WTC11 (cell line): ENCODE measurements at regions not wholly inside any gene's neighbourhood (a gene's known extent, or its start where the extent isn't known, plus 50 kb on each side); places are given as distances from the start of the nearest gene placed in this dataset.

ENCODE experiments used
- ATAC-seq: fragments of 200-7000 bp; cut with Tn5 transposase; 2 replicates; pipeline ENCODE4 v1.10.0; 2021; ENCODE audit warnings: mild to moderate bottlenecking, moderate library complexity
- CTCF ChIA-PET: fragments of 300-600 bp; sonication (Branson Sonifier 250); formaldehyde crosslinking; loops from one replicate; lab custom pipeline; 2021; ENCODE audit warnings: antibody characterized with exemption; lab: Charles Lee
- POLR2A ChIA-PET: fragments of 350-600 bp; sonication (Branson Sonifier 250); formaldehyde crosslinking; loops from one replicate; lab custom pipeline; 2021; ENCODE audit warnings: antibody characterized with exemption; lab: Charles Lee
- DNase-seq: peaks from one replicate; pipeline ENCODE4 v3.0.0; 2021; ENCODE audit warnings: low spot score
- H3K27ac Mint-ChIP-seq: 2 replicates; pipeline ENCODE4 v1.8.0; 2021; ENCODE audit warnings: mixed read lengths
- H3K27me3 Mint-ChIP-seq: 2 replicates; pipeline ENCODE4 v1.8.0; 2021; ENCODE audit warnings: low read depth, mild to moderate bottlenecking, moderate library complexity, mixed read lengths
- H3K36me3 Mint-ChIP-seq: 2 replicates; pipeline ENCODE4 v1.8.0; 2021; ENCODE audit warnings: mixed read lengths
- H3K4me1 Mint-ChIP-seq: 2 replicates; pipeline ENCODE4 v1.8.0; 2022; ENCODE audit warnings: mixed read lengths
- H3K4me3 Mint-ChIP-seq: 2 replicates; pipeline ENCODE4 v1.8.0; 2021; ENCODE audit warnings: mild to moderate bottlenecking, moderate library complexity, mixed read lengths
- H3K9me3 Mint-ChIP-seq: 2 replicates; pipeline ENCODE4 v1.8.0; 2021; ENCODE audit warnings: mixed read lengths
- AFF4 ChIP-seq: sonication (generic); formaldehyde crosslinking; IDR thresholded peaks from 2 replicates; pipeline ENCODE4 v1.8.1; 2023; ENCODE audit warnings: mild to moderate bottlenecking, missing genetic modification reagents, borderline replicate concordance
- ATF1 ChIP-seq: sonication (generic); formaldehyde crosslinking; IDR thresholded peaks from 2 replicates; pipeline ENCODE4 v1.8.1; 2023; ENCODE audit warnings: mild to moderate bottlenecking, moderate library complexity, missing genetic modification reagents
- FOXP4 ChIP-seq: sonication (generic); formaldehyde crosslinking; IDR thresholded peaks from 2 replicates; pipeline ENCODE4 v1.8.0; 2022; ENCODE audit warnings: mild to moderate bottlenecking, missing genetic modification reagents
- IRF1 ChIP-seq: sonication (generic); formaldehyde crosslinking; IDR thresholded peaks from 2 replicates; pipeline ENCODE4 v1.8.0; 2023; ENCODE audit warnings: missing genetic modification reagents
- MAX ChIP-seq: sonication (generic); formaldehyde crosslinking; IDR thresholded peaks from 2 replicates; pipeline ENCODE4 v1.8.0; 2022; ENCODE audit warnings: mild to moderate bottlenecking, missing genetic modification reagents
- NR1H2 ChIP-seq: sonication (generic); formaldehyde crosslinking; IDR thresholded peaks from 2 replicates; pipeline ENCODE4 v1.9.0; 2021; ENCODE audit warnings: mild to moderate bottlenecking, moderate library complexity, missing genetic modification reagents
- PREB ChIP-seq: sonication (generic); formaldehyde crosslinking; IDR thresholded peaks from 2 replicates; pipeline ENCODE4 v1.8.1; 2022; ENCODE audit warnings: mild to moderate bottlenecking, missing genetic modification reagents, moderate library complexity, borderline replicate concordance
- PRRX2 ChIP-seq: fragments of 250-450 bp; sonication (Bioruptor Pico); IDR thresholded peaks from 2 replicates; pipeline ENCODE4 v1.8.0; 2021; ENCODE audit warnings: mild to moderate bottlenecking
- RELA ChIP-seq: sonication (generic); formaldehyde crosslinking; IDR thresholded peaks from 2 replicates; pipeline ENCODE4 v1.8.1; 2022; ENCODE audit warnings: missing genetic modification reagents, mild to moderate bottlenecking, borderline replicate concordance
- ZBTB21 ChIP-seq: sonication (generic); formaldehyde crosslinking; IDR thresholded peaks from 2 replicates; pipeline ENCODE4 v1.8.1; 2023; ENCODE audit warnings: mild to moderate bottlenecking, missing genetic modification reagents, borderline replicate concordance
- ZNF317 ChIP-seq: sonication (generic); formaldehyde crosslinking; IDR thresholded peaks from 2 replicates; pipeline ENCODE4 v1.8.1; 2023; ENCODE audit warnings: low read depth, mild to moderate bottlenecking, moderate library complexity, missing genetic modification reagents, borderline replicate concordance
- ZNF425 ChIP-seq: fragments of 250-450 bp; sonication (Bioruptor Pico); conservative IDR thresholded peaks from 2 replicates; pipeline ENCODE4 v1.9.0; 2021; ENCODE audit warnings: mild to moderate bottlenecking
- ZNF671 ChIP-seq: fragments of 250-450 bp; sonication (Bioruptor Pico); IDR thresholded peaks from 2 replicates; pipeline ENCODE4 v1.8.0; 2021; ENCODE audit warnings: mild to moderate bottlenecking

- ATAC-seq (no peak), DNase-seq (no peak)
- H3K27ac Mint-ChIP-seq = no peak overlapping the region
- no peaks in the 10 kb centered on the region for H3K9me3 Mint-ChIP-seq
- CTCF ChIA-PET = interaction anchor here (0.6 to 1.8 kb wide), 19 partner anchors 9 to 545 kb away, joined by 3 to 41 read pairs (median 5); partner anchors contain the start of genes PCDH8 and SUGT1
- no peak overlapping the region for H3K4me3 Mint-ChIP-seq
- peaks cover 45% of the 10 kb centered on the region for H3K27me3 Mint-ChIP-seq
- no peak for TF ChIP-seq PRRX2 (CRISPR knock-in tag)
- H3K36me3 Mint-ChIP-seq = no peaks in the 10 kb centered on the region
- H3K4me1 Mint-ChIP-seq = no peaks in the 10 kb centered on the region
- POLR2A ChIA-PET = no interaction called here
These were observed 169.4 kb downstream of the OLFM4 start for GRCh38 chr13:53198017-53198416.

GRCh38 chr13:53198736-53199135 lies 170.1 kb downstream of the OLFM4 start:
- no peak for TF ChIP-seq AFF4 (CRISPR knock-in tag)
- TF ChIP-seq ZNF671 (CRISPR knock-in tag) = no peak
- TF ChIP-seq ATF1 (CRISPR knock-in tag) = no peak
- TF ChIP-seq ZBTB21 (CRISPR knock-in tag) = no peak
- no peak for TF ChIP-seq IRF1 (CRISPR knock-in tag)
- TF ChIP-seq RELA (CRISPR knock-in tag) = no peak
- no peak for TF ChIP-seq ZNF425 (CRISPR knock-in tag)
- TF ChIP-seq MAX (CRISPR knock-in tag) = no peak
- TF ChIP-seq ZNF317 (CRISPR knock-in tag) = no peak
- TF ChIP-seq FOXP4 (CRISPR knock-in tag) = no peak
- TF ChIP-seq NR1H2 (CRISPR knock-in tag) = no peak
- TF ChIP-seq PREB (CRISPR knock-in tag) = no peak
- TF ChIP-seq, all 79 proteins: peak for 0
- CTCF ChIA-PET = interaction anchor here (0.9 to 1.8 kb wide), 11 partner anchors 8 to 534 kb away, joined by 4 to 41 read pairs (median 7); partner anchors contain the start of gene PCDH8
- Mint-ChIP-seq H3K4me1 (no peaks in the 10 kb centered on the region), H3K27ac (no peak overlapping the region), H3K9me3 (no peaks in the 10 kb centered on the region), H3K36me3 (no peaks in the 10 kb centered on the region), H3K27me3 (peaks cover 52% of the 10 kb centered on the region), H3K4me3 (no peak overlapping the region)
- no peak for ATAC-seq
- no peak for DNase-seq
- POLR2A ChIA-PET = no interaction called here
